ENCODE measurements at regions not wholly inside any gene's neighbourhood (a gene's known extent, or its start where the extent isn't known, plus 50 kb on each side); places are given as distances from the start of the nearest gene placed in this dataset.

DNA sequence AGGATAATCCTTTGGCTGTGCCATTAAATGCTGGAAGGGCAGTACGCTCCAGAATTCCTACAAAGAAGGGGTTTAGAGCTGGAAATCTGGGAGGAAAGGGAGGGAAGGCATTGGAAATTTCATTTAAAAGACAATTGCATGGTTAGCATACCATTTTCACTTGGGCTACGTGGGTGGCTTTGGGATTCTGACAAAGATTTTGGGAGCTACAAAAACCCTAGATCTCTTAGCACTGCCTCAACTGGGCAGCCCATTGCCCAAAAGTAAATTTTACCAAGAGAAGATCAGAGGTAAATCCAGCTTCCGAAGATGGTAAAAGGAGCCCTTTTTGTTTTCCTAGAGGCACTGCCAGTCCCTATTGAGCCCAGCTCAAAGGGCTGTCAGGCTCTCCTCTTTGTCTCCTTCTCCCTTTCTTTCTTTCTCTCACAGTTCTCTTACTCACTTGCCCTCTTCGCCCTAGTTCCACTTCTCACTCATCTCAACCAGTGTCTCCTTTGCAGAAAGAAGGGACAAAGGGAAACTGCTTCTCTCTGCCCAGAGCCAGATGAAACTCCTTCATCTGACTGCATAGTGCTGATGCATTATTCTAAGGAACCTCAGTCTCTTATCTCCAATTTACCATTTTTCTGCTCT is 125.4 kb upstream of the PLEKHA5 start:
- Histone ChIP-seq H3F3A (ENCODE audit: insufficient read depth) (no peaks in the 10 kb centered on the region), H3K9me2 (replicated peaks; ENCODE audit: insufficient read depth, low read length) (no peaks in the 10 kb centered on the region), H3K9me3 (ENCODE audit: insufficient read depth, low read length) (no peaks in the 10 kb centered on the region), H2AFZ (ENCODE audit: low read depth, low read length, severe bottlenecking) (no peak overlapping the region), H3K79me2 (ENCODE audit: insufficient read depth, low read length) (no peaks in the 10 kb centered on the region), H3K4me3 (ENCODE audit: insufficient read depth, low read length, poor library complexity, severe bottlenecking) (no peak overlapping the region), H3K4me2 (ENCODE audit: low read depth, low read length, poor library complexity, severe bottlenecking) (no peak overlapping the region), H3K36me3 (ENCODE audit: low read length) (no peaks in the 10 kb centered on the region), H4K20me1 (ENCODE audit: low read depth, low read length) (no peaks in the 10 kb centered on the region), H3K27me3 (ENCODE audit: low read length) (no peaks in the 10 kb centered on the region), H3K27ac (ENCODE audit: low read depth, low read length) (no peak overlapping the region), H3K9ac (ENCODE audit: low read length) (no peak overlapping the region)
- TF ChIP-seq CTCF (IDR thresholded peaks at IDR 0.05; ENCODE audit: insufficient read depth, low read length, poor library complexity, severe bottlenecking) = no peak
- TF ChIP-seq EZH2phosphoT487 (conservative IDR thresholded peaks at IDR 0.05; ENCODE audit: low read length) = no peak

DNA sequence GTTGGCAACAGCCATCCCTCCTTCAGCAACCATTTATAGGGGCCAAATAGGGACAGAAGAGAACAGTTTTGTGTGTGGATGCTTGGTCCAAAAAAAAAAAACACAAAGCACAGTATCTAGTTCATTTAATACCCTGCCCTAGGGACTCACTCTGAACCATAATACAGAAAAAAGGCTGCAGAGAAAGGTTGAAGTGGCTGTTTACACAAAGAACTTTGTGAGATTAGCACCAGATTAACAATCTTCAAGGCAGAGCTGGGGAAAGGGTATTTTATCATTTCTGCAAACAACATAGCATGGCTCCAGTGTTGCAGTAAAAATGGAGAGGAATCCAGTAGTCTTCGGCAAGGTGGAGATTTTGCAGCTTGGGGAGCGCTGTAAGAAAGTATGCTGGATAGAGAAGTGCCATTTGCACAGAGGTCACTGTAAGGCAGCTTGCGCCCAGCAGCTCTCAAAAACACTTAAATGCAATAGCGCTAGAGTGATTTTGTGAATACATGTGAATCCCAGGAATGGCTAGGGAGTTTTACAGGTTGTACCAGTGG is 124.2 kb upstream of the PLEKHA5 start:
- Histone ChIP-seq H2AFZ (ENCODE audit: low read depth, low read length, severe bottlenecking) (no peak overlapping the region), H3K9me2 (replicated peaks; ENCODE audit: insufficient read depth, low read length) (no peaks in the 10 kb centered on the region; the same call in 1 of the 2 replicates), H3F3A (ENCODE audit: insufficient read depth) (no peaks in the 10 kb centered on the region), H3K79me2 (ENCODE audit: insufficient read depth, low read length) (no peaks in the 10 kb centered on the region), H4K20me1 (ENCODE audit: low read depth, low read length) (no peaks in the 10 kb centered on the region), H3K9ac (ENCODE audit: low read length) (no peak overlapping the region), H3K36me3 (ENCODE audit: low read length) (no peaks in the 10 kb centered on the region), H3K27me3 (ENCODE audit: low read length) (no peaks in the 10 kb centered on the region), H3K4me3 (ENCODE audit: insufficient read depth, low read length, poor library complexity, severe bottlenecking) (no peak overlapping the region), H3K27ac (ENCODE audit: low read depth, low read length) (no peak overlapping the region), H3K9me3 (ENCODE audit: insufficient read depth, low read length) (no peaks in the 10 kb centered on the region), H3K4me2 (ENCODE audit: low read depth, low read length, poor library complexity, severe bottlenecking) (no peak overlapping the region)
- no peak for TF ChIP-seq CTCF (IDR thresholded peaks at IDR 0.05; ENCODE audit: insufficient read depth, low read length, poor library complexity, severe bottlenecking)
- no peak for TF ChIP-seq EZH2phosphoT487 (conservative IDR thresholded peaks at IDR 0.05; ENCODE audit: low read length)

DNA sequence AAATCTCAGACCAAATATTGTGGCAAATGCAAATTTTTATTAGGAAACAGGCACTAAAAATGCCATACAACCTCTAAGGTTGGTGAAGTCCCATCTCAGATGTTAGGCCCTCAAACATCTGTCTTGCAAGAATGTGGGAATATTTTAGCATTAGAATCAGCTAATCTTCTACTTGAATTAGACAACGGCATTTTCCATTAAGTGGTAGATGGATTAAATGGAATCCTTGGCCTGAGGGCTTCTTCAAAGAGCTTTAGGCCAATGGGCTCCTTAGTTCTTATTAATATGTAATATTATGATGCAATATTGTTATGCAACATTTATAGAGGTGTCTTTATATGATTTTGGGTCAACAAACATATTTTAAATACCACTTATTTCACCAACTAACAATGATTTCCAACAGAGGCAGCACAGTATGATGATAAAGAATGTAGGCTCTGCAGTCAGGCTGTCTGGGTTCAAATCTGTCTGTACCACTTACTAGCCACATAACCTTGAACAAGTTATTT is 122.9 kb upstream of the PLEKHA5 start:
- no peaks in the 10 kb centered on the region for H3K27me3 ChIP-seq (ENCODE audit: low read length)
- H3K4me2 ChIP-seq (ENCODE audit: low read depth, low read length, poor library complexity, severe bottlenecking) = no peak overlapping the region
- H3K9me2 ChIP-seq (replicated peaks; ENCODE audit: insufficient read depth, low read length) = no peaks in the 10 kb centered on the region; the same call in 1 of the 2 replicates
- no peaks in the 10 kb centered on the region for H3K36me3 ChIP-seq (ENCODE audit: low read length)
- no peak overlapping the region for H3K27ac ChIP-seq (ENCODE audit: low read depth, low read length)
- H3K4me3 ChIP-seq (ENCODE audit: insufficient read depth, low read length, poor library complexity, severe bottlenecking) = no peak overlapping the region
- H3K9ac ChIP-seq (ENCODE audit: low read length) = no peak overlapping the region
- no peaks in the 10 kb centered on the region for H4K20me1 ChIP-seq (ENCODE audit: low read depth, low read length)
- no peaks in the 10 kb centered on the region for H3K9me3 ChIP-seq (ENCODE audit: insufficient read depth, low read length)
- no peak overlapping the region for H2AFZ ChIP-seq (ENCODE audit: low read depth, low read length, severe bottlenecking)
- no peaks in the 10 kb centered on the region for H3K79me2 ChIP-seq (ENCODE audit: insufficient read depth, low read length)
- H3F3A ChIP-seq (ENCODE audit: insufficient read depth) = no peaks in the 10 kb centered on the region
- no peak for TF ChIP-seq EZH2phosphoT487 (conservative IDR thresholded peaks at IDR 0.05; ENCODE audit: low read length)
- no peak for TF ChIP-seq CTCF (IDR thresholded peaks at IDR 0.05; ENCODE audit: insufficient read depth, low read length, poor library complexity, severe bottlenecking)

All from SU-DHL-6 (cell line).